HG02840 (cell line): ENCODE measurements at regions not wholly inside any gene's neighbourhood (a gene's known extent, or its start where the extent isn't known, plus 50 kb on each side); places are given as distances from the start of the nearest gene placed in this dataset.

Experiments
- ATAC-seq: cut with Tn5 transposase; IDR thresholded peaks from one replicate; pipeline ENCODE4 v1.9.1; 2021; ENCODE audit warnings: mild to moderate bottlenecking, moderate library complexity, moderate number of reproducible peaks; ENCODE audit not compliant: unreplicated experiment, low FRiP score

- no peak for ATAC-seq
Measured at GRCh38 chr11:127926721-127927120, 660.6 kb downstream of the ETS1 start.

DNA sequence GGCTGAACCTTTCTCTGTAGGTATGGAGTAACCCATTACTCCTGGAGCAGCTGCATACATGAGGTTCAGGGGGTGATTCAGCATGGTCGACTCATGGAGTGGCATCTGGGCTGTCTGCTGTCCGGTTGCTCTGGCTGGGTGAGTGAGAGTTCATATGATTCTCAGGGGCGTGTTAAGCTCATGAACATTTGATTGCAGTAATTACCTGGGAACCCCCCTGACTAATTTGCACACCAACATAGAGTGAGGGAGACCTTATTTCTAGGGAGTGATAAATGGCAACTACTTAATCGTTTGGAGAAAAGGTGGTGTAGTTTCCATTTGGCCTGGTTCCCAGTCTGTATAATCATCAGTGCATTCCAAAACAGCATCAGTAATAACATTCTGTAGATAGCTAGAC is 661.9 kb downstream of the ETS1 start:
- ATAC-seq: no peak

- no peak for ATAC-seq
Measured at GRCh38 chr11:127919206-127920000, 668.0 kb downstream of the ETS1 start.

DNA sequence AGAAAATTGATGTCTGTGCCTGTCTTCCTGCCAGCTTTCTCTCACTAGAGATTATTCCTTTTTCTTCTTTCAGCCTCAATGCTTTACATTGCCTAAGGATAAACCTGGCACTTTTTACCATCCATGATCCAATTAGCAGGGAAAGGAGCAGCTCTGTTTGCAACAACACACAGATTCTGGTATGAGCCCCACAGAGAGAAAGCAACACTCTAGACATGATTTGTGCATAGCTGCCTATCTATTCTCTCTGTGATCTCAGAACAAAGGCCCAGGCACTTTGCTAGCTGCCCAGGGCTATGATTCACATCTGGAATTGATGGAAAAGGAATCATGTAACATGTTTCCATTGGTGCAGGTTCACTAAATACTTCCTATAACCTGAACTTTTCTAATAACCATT is 685.0 kb downstream of the ETS1 start:
- no peak for ATAC-seq

GRCh38 chr11:127898422-127899365 is 688.7 kb downstream of the ETS1 start:
- ATAC-seq: no peak

- ATAC-seq: no peak
Measured at GRCh38 chr11:127895776-127896175, 691.6 kb downstream of the ETS1 start.

DNA sequence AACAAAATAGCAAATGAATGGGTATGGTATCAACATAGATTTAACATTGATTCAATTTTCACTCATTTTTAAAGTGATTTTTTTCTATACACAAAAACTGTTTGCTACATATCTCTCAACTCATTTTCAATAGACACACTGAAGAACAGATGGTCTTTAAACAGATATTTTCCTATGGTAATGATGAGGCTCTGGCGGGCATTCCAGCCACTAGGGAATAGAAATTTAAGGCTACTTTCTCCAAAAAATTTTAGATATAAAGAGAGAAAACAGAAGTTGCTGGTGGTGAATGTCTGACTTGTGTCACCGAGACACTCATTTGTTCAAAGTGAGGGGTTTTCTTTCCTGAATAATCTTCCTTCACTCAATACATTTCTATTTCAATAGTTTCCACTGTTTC is 693.0 kb downstream of the ETS1 start:
- ATAC-seq: no peak

GRCh38 chr11:127890030-127890615 is 697.2 kb downstream of the ETS1 start:
- no peak for ATAC-seq

- no peak for ATAC-seq
Measured at GRCh38 chr11:127888386-127888785, 699.0 kb downstream of the ETS1 start.

- ATAC-seq: no peak
Measured at GRCh38 chr11:127875131-127875530, 712.2 kb downstream of the ETS1 start.

- ATAC-seq: no peak
Measured at GRCh38 chr11:127873478-127873877, 713.9 kb downstream of the ETS1 start.

DNA sequence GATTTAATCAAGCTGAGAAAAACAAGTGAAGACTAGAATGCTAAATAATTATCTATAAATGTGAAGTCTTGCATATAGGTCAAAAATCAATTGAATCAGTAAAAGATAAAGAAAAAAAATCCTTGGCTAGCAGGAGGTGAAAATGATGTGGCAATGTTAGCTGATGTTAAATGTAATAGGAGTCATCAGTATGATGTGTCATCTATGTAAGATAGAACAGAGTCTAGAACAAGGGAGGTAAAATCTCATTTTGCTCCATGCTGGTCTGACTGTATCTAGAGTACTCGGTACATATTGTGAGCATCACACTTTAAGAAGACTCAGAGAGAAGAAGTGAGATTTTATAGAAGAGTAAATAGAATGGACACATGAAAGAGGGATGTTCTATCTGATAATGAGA is 721.2 kb downstream of the ETS1 start:
- no peak for ATAC-seq

GRCh38 chr11:127864861-127865260 is 722.5 kb downstream of the ETS1 start:
- no peak for ATAC-seq

GRCh38 chr11:127862406-127862805 is 725.0 kb downstream of the ETS1 start:
- ATAC-seq: no peak

DNA sequence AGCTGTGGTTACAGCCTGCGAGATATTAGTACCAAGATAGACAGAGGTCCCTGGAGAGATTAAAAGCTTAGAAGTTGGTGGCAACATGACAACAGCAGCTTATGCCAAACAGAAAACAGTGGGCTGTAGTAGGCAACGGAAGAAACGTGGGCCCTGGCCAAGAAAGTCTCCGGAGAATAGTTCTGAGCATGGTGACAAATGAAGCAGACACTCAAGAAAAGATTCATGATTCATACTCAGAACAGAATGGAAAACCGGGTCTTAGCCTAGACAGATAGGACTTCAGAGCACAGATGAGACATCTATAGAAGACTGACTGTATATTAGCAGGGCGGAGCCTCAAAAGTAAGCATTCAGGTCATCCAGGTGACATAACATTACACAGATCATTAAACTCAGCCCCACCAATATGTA is 727.4 kb downstream of the ETS1 start:
- no peak for ATAC-seq

- no peak for ATAC-seq
Measured at GRCh38 chr11:127844876-127845275, 742.5 kb downstream of the ETS1 start.

GRCh38 chr11:127843483-127844396 is 743.6 kb downstream of the ETS1 start:
- ATAC-seq: no peak

- no peak for ATAC-seq
Measured at GRCh38 chr11:127825183-127825582, 762.2 kb downstream of the ETS1 start.

DNA sequence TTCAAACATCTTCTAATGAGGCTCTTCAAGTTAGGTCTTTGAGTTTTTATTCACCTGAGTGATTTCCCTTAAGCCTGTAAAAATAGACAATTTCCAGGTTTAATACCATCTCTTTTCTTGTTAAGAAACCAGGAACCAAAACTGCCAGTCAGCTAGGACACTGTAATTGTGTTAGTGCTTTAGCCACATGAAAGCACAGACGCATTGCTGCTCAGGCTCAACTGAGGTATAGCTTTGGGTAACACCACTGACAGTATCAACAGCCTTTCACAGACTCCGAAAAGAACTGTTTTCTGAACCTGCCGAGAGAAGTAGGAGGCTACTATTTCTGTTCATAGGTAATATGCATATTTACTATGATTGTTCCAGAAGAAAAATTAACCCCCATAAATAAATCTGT is 768.7 kb downstream of the ETS1 start:
- no peak for ATAC-seq

GRCh38 chr11:127816962-127817361 is 770.4 kb downstream of the ETS1 start:
- no peak for ATAC-seq
